ENCODE measurements at regions not wholly inside any gene's neighbourhood (a gene's known extent, or its start where the extent isn't known, plus 50 kb on each side); places are given as distances from the start of the nearest gene placed in this dataset.
"Not testable (repeated sequence)": the region's sequence is repeated elsewhere in the genome, so short reads cannot be mapped to it uniquely, and the experiment has no call there.

- no peak for DNase-seq
Observed at GRCh38 chr2:185665251-185665814, 73.3 kb upstream of the FSIP2 start.

DNA sequence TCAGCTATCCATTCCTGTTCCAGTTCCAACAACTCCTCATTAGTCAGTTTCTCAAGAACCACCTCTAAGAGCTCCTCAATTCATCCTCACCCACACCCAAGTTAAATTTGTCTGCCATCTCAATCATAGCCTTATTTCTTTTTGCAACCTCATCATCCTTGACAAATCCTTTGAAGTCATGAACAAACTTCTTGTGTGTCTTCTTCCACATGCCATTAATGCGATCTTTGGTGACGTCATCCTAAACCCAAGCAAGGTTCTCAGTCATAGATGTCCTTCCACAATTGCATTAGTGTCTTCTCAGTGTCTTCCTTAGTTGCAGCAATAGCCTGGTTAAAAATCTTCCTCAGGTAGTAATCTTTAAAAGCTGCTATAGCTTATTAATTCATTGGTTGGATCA lies 71.2 kb upstream of the FSIP2 start:
- no peak for DNase-seq

GRCh38 chr2:185668710-185669109 lies 69.9 kb upstream of the FSIP2 start:
- DNase-seq = no peak

DNA sequence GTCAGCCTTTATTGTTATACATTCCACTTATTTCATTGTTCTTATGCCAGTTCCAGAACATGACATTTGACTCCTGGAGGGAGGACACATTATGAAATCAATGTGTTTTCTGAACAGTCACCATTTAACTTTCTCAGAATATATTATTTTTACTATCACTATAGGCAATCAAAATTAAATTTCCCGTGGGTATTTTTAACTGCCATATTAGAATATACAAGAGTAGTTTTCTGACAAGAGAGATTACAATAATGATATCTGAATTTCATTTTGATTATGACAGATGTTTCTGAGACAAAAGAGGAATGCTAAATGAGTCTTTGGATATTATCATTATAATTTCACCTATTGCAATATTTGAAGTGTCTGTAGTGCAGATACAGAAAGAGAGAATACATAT lies 64.4 kb upstream of the FSIP2 start:
- DNase-seq = no peak

DNA sequence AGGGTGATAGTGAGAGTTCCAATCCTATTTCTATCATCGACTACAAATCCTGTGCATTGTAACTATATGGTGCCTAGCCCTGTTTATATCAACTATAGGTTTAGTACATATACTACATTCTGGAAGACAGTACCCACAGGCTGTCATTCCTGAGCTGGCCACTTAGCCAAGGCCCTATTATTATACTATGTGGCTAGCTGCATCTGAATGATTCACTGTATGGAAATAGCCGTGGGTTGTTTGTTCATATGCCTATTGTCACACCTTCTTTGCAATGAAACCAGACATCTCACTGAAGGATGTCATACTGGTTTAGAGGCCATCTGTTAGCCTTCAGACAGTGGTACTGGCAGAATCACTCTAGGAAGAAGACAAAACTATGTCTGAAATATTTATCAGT lies 62.3 kb upstream of the FSIP2 start:
- no peak for DNase-seq

GRCh38 chr2:185687001-185687400 lies 51.6 kb upstream of the FSIP2 start:
- not testable (repeated sequence) for DNase-seq

DNA sequence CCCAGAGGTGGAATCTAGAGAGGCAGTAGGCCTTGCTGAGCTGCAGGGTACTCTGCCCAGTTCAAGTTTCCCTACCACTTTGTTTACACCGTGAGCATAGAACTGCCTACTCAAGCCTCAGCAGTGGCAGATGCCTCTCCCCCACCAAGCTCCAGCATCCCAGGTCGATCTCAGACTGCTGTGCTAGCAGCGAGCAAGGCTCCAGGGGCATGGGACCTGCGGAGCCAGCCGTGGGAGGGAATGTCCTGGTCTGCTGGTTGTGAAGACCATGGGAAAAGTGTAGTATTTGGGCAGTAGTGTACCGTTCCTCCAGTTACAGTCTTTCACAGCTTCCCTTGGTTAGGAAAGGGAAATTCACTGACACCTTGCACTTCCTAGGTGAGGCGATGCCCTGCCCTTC lies 50.6 kb upstream of the FSIP2 start:
- no peak for DNase-seq
